ENCODE measurements at regions not wholly inside any gene's neighbourhood (a gene's known extent, or its start where the extent isn't known, plus 50 kb on each side); places are given as distances from the start of the nearest gene placed in this dataset.

DNA sequence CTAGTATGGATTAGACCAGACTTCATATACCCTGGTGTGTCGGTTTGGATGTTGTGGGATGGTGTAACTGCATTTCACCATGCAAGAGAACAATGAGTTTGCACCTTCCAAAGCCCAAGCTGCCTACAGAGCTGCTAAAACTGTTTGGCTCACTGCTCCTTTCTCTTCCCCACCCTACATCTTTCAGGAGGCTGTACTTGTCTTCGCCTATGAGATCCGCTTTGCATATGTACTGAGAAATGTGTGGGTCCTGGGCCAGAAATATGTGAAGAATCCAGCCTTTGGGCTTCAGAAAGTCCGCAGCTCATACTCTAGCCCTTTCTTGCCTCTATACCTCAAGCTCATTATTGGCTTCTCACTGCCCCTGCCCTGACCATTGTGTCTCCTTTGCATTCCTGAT, 1060.0 kb downstream of the NTRK3 start:
- DNase-seq, result no peak
- H3K4me3 ChIP-seq (ENCODE audit: low read length), result no peak overlapping the region
- no peak overlapping the region for H3K27ac ChIP-seq (ENCODE audit: low read depth, low read length)
- H3K9ac ChIP-seq (ENCODE audit: extremely low read depth, low read length, poor library complexity, severe bottlenecking), result no peak overlapping the region
- 75 to 94% methylated on average over 1 to 4 of the region's 4 CpGs for WGBS, 2 experiments (ENCODE audit: insufficient coverage in 1 of 2, insufficient read length in 1 of 2)
- H3K36me3 Mint-ChIP-seq (ENCODE audit: low read depth), result no peaks in the 10 kb centered on the region
- H3K27ac Mint-ChIP-seq, result no peak overlapping the region
- H3K9me3 ChIP-seq (ENCODE audit: control insufficient read depth, low read length), result no peaks in the 10 kb centered on the region
- TF ChIP-seq, protein P1, sequence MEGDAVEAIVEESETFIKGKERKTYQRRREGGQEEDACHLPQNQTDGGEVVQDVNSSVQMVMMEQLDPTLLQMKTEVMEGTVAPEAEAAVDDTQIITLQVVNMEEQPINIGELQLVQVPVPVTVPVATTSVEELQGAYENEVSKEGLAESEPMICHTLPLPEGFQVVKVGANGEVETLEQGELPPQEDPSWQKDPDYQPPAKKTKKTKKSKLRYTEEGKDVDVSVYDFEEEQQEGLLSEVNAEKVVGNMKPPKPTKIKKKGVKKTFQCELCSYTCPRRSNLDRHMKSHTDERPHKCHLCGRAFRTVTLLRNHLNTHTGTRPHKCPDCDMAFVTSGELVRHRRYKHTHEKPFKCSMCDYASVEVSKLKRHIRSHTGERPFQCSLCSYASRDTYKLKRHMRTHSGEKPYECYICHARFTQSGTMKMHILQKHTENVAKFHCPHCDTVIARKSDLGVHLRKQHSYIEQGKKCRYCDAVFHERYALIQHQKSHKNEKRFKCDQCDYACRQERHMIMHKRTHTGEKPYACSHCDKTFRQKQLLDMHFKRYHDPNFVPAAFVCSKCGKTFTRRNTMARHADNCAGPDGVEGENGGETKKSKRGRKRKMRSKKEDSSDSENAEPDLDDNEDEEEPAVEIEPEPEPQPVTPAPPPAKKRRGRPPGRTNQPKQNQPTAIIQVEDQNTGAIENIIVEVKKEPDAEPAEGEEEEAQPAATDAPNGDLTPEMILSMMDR (conservative IDR thresholded peaks at IDR 0.05), result no peak
- H3K27me3 ChIP-seq (ENCODE audit: control insufficient read depth, insufficient read depth, low read length, poor library complexity, severe bottlenecking), result no peaks in the 10 kb centered on the region
- no peaks in the 10 kb centered on the region for H3K27me3 Mint-ChIP-seq (ENCODE audit: insufficient read depth)
- no peak overlapping the region for H3K4me3 Mint-ChIP-seq
- no peaks in the 10 kb centered on the region for H3K4me1 Mint-ChIP-seq
- no peaks in the 10 kb centered on the region for H3K36me3 ChIP-seq (ENCODE audit: control insufficient read depth, insufficient read depth, low read length)
- H3K9me3 Mint-ChIP-seq, result no peaks in the 10 kb centered on the region
- H3K4me1 ChIP-seq (ENCODE audit: control insufficient read depth, insufficient read depth, low read length), result no peaks in the 10 kb centered on the region

DNA sequence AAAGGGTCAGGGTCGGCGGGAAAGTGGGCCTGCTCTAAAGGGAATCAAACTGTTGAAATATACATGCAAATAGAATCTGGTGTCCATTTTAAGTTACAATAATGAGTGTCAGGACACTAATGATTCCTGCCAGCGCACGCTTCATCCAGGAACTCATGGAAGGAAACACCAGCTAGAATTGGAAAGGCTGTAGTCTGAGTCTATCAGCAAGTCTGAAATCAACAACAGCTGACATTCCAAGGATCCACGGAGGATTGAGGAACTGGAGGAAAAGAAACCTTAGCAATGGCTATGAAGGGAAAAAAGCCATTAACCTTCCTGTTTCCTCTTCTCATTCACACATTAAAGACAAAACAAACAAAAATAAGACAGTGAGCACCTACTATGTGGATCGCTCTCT, 1063.1 kb downstream of the NTRK3 start:
- no peak overlapping the region for H3K4me3 Mint-ChIP-seq
- no peaks in the 10 kb centered on the region for H3K4me1 Mint-ChIP-seq
- H3K27ac Mint-ChIP-seq, result no peak overlapping the region
- Histone ChIP-seq H3K4me3 (ENCODE audit: low read length) (no peak overlapping the region), H3K4me1 (ENCODE audit: control insufficient read depth, insufficient read depth, low read length) (no peaks in the 10 kb centered on the region), H3K9me3 (ENCODE audit: control insufficient read depth, low read length) (no peaks in the 10 kb centered on the region), H3K9ac (ENCODE audit: extremely low read depth, low read length, poor library complexity, severe bottlenecking) (no peak overlapping the region), H3K36me3 (ENCODE audit: control insufficient read depth, insufficient read depth, low read length) (no peaks in the 10 kb centered on the region), H3K27me3 (ENCODE audit: control insufficient read depth, insufficient read depth, low read length, poor library complexity, severe bottlenecking) (no peaks in the 10 kb centered on the region), H3K27ac (ENCODE audit: low read depth, low read length) (no peak overlapping the region)
- no peak for DNase-seq
- TF ChIP-seq, protein P1 (conservative IDR thresholded peaks at IDR 0.05), result no peak
- no peaks in the 10 kb centered on the region for H3K9me3 Mint-ChIP-seq
- WGBS, 2 experiments (ENCODE audit: insufficient coverage in 1 of 2, insufficient read length in 1 of 2), result 90 to 96% methylated on average over 4 to 6 of the region's 6 CpGs
- H3K27me3 Mint-ChIP-seq (ENCODE audit: insufficient read depth), result no peaks in the 10 kb centered on the region
- H3K36me3 Mint-ChIP-seq (ENCODE audit: low read depth), result no peaks in the 10 kb centered on the region

DNA sequence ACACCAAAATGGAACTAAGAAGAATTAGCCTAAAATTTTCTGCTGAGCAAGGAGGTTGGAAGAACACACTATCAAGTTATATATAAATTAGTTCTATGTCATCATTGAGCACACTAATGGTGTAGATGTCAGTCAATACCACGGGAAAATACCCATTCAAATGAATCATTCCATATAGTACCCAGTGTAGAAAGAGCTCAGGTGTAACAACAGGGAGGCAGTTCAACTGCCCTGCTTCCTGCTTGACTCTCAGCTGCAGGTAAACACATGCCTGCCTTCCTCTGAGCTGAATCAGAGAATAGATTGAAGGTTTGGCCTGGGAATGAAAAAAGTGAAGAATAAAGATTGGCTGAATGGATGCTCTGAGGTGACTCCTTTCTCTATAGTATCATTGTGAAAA, 1088.0 kb downstream of the AGBL1 start:
- no peaks in the 10 kb centered on the region for H3K4me1 ChIP-seq (ENCODE audit: control insufficient read depth, insufficient read depth, low read length)
- H3K27me3 ChIP-seq (ENCODE audit: control insufficient read depth, insufficient read depth, low read length, poor library complexity, severe bottlenecking), result no peaks in the 10 kb centered on the region
- no peaks in the 10 kb centered on the region for H3K36me3 ChIP-seq (ENCODE audit: control insufficient read depth, insufficient read depth, low read length)
- Mint-ChIP-seq H3K27ac (no peak overlapping the region), H3K36me3 (ENCODE audit: low read depth) (no peaks in the 10 kb centered on the region), H3K9me3 (no peaks in the 10 kb centered on the region), H3K4me3 (no peak overlapping the region), H3K4me1 (peaks cover 8% of the 10 kb centered on the region), H3K27me3 (ENCODE audit: insufficient read depth) (no peaks in the 10 kb centered on the region)
- no peak overlapping the region for H3K27ac ChIP-seq (ENCODE audit: low read depth, low read length)
- TF ChIP-seq, protein P1 (conservative IDR thresholded peaks at IDR 0.05), result no peak
- H3K9me3 ChIP-seq (ENCODE audit: control insufficient read depth, low read length), result no peaks in the 10 kb centered on the region
- DNase-seq, result no peak
- no peak overlapping the region for H3K4me3 ChIP-seq (ENCODE audit: low read length)
- WGBS, 2 experiments (ENCODE audit: insufficient coverage in 1 of 2, insufficient read length in 1 of 2), result 81% methylated on average over 1 of the region's 1 CpG; no CpG with 5 or more reads in 1 of the 2 experiments
- H3K9ac ChIP-seq (ENCODE audit: extremely low read depth, low read length, poor library complexity, severe bottlenecking), result no peak overlapping the region

All from endodermal cell (in vitro differentiated cells).